ENCODE measurements at regions not wholly inside any gene's neighbourhood (a gene's known extent, or its start where the extent isn't known, plus 50 kb on each side); places are given as distances from the start of the nearest gene placed in this dataset.

DNA sequence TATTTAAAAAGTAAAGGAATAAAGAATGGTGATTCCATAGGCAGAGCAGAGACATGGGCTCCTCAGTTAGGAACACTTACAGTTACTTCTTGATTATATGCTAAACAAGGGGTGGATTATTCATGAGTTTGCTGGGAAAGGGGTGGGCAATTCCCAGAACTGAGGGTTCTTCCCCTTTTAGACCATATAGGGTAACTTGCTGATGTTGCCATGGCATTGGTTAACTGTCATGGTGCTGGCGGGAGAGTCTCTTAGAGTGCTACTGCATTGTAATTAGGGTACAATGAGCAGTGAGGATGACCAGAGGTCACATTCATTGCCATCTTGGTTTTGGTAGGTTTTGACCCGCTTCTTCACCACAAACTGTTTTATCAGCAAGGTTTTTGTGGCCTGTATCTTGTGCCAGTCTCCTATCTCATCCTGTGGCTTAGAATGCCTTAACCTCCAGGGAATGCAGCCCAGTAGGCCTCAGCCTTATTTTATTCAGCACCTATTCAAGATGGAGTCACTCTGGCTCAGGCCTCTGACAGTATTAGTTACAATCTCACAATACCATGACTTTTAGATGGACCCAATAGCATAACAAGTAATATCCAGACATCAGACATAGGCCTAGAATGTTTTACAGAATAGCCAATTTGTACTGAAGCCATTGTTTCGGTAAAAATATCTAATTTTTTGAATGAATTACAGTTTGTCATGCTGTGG, 106.8 kb downstream of the ZBTB18 start:
- no peak for DNase-seq (ENCODE audit: low spot score)

DNA sequence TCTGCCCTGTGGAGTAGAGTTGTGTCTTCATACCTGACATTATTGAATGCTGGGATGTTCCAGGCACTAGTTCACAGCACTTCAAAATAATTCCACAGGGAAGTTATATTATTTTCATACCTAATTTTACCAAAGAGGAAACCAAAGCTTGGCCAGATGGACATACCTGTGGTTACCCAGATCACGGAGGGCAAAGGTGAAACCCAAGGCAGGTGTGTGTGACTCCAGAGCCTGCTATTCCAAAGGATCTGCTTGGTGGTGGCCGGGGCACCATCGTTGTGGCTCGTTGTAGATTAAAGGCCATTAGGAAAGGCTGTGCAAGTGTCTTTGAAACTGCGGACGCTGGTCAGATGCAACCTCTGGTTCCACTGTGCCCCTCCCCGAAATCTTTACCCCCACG, 108.6 kb downstream of the ZBTB18 start:
- DNase-seq (ENCODE audit: low spot score): no peak

DNA sequence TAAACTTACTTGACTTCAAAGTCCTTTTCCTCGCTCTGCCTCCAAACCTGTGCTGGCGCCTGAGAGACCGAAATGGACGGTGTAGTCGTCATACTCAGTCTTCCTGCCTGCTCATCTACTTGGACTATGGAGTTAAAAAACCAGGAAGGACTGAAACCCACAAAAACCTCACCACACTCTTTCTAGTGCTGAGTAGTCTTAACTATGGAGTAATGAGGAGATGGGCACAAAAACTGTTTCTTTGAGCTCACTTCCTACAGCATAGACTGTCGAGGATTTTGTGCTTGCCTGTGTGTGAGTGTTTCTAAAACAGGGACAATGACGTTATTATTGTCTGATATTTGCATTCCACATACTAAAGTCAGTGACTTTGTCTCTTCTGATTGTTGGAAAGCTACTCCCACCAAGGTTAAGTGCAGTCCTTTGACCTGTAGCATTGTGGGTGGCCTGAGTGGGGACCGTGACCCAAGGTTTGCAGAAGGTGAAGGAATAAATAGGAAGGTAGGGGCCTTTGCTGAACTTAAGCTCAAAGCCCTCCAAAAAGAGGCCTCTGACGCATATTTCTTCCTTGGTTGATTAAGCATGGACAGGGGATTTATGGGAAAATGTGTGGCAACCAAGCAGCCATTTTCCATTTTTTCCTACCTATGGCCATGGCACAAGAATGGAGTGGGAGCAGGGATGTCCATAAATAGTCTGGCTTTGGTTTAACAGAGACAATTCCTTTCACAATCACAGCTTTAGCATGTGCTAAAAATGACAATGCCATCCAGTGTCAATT, 109.6 kb downstream of the ZBTB18 start:
- DNase-seq (ENCODE audit: low spot score): no peak

DNA sequence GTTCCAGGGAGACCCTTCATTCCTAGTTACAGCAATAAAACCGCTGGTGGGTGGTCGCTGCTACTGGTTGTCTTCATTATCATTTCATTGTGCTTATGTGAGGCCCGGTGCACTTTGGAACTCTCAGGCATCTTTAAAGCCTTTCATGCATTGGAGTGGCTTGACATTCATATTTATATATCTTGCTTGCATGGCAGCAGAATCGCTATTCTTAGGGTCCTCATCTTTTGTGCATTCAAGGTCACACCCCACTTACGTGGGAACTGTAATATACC, 110.1 kb downstream of the ZBTB18 start:
- no peak for DNase-seq (ENCODE audit: low spot score)

DNA sequence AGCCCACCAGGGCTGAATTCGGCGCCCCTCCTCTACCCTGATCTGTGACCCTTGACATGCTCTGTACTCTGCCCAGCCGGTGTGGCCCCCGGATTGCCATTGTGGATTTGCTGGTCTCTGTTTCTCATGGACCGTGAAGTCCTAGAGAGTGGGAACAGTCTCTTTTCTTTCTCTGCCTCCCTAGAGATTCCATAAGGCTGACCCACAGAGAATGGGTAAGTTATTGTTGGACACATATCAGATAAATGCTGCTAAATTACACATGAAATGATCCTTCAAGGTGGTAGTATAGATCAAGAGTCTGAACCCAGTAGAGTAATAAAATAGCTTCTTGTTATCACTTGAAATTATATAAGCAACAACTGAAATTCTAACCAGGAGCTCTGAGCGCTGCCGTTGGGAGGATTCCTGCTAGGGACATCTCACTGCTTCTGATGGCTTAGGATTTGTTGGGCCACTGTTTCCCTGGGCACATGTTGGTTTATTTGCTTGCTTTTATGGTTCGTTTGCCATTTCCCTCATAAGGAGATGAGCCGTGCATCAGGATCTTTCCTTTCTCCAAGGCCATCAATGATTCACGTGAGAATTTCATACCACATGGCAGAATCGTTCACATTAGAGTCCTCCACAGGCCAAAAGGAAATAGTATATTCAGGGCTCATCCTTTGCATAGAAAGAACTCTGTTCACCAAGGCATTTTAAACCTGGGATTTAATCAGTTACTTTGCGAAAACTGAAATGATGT, 111.9 kb downstream of the ZBTB18 start:
- DNase-seq (ENCODE audit: low spot score): no peak

DNA sequence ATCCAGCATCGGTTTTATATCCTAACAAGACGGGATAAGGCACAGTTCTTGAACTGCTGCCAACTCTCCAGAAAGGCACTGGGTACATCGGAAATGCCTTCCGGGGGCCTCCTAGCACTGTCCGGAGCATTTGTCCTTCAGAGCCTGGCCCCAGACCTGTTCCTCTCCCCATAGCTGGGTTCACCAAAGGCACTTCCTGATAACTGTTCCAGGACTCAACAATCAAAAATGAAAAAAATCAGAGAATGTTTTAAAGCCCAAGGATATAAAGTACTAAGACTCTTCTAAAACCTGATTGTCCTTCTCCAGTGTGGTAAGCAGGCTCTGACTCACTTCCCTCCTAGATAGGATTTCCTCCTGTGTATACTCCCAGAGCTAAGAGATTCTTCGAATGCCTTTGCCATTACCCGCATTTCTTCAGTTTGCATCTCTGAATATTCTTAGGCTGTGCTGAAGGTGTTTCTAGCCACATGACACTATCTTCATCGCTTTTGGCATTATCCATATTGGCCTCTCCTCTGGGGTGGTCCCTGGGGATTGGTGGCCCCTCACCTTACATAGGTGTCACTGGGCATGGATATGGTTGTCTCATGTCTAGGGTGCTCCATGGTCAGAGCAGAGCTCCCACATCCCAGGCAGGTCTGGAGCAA, 112.9 kb downstream of the ZBTB18 start:
- DNase-seq (ENCODE audit: low spot score): no peak

DNA sequence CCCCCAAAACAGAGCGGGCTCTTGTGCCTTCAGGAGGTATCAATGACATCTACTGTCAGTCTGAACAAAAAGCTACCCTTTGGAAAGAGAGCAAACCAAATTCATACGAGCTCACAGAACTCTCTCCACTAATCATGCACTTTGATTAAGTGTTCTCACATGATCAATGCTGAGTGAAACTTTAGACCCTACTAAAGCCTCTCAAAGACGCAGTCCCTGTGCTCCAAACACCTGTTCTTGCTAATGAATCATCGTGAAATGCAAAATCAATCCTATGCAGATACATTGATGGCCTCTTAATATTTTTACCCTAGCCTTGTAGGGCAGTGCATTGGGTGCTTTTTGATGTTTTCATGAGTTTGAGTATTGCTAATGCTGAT, 113.4 kb downstream of the ZBTB18 start:
- DNase-seq (ENCODE audit: low spot score): no peak

DNA sequence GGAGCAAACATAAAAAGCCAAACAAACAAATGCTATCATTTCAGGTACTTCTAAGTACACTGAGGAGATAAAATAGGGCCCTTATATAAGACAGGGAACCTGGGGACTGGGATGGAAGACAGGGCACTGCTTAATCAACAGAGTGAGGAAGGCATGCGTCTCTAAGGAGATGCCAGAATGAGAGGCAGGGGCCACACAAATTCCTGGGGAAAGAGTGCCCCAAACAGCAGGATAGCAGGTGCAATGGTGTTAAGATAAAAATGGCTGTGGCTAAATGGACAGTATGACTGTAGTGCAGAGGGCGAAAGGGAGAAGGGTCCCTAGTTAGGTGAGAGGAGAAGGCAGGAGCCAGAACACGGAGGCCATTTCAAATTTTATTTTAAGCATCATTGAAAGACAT, 113.9 kb downstream of the ZBTB18 start:
- DNase-seq (ENCODE audit: low spot score): no peak

DNA sequence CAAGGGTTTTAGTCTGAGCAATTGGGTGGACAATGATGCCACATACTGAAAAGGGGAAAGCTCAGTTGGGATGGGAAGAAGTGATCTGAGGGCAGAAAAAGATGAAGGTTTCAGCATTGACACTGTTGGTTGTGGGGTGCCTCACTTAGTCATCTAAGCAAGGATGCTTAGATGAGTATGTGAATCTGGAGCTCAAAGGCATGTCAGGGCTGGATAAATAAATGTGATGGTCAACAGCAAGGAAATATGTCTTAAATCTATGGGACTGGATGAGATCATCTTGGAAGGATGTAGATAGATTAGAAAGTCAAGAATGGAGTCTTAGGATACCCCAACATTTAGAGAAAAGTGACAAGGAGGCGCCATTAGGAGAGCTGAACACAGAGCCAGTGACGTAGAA, 114.6 kb downstream of the ZBTB18 start:
- DNase-seq (ENCODE audit: low spot score): no peak

DNA sequence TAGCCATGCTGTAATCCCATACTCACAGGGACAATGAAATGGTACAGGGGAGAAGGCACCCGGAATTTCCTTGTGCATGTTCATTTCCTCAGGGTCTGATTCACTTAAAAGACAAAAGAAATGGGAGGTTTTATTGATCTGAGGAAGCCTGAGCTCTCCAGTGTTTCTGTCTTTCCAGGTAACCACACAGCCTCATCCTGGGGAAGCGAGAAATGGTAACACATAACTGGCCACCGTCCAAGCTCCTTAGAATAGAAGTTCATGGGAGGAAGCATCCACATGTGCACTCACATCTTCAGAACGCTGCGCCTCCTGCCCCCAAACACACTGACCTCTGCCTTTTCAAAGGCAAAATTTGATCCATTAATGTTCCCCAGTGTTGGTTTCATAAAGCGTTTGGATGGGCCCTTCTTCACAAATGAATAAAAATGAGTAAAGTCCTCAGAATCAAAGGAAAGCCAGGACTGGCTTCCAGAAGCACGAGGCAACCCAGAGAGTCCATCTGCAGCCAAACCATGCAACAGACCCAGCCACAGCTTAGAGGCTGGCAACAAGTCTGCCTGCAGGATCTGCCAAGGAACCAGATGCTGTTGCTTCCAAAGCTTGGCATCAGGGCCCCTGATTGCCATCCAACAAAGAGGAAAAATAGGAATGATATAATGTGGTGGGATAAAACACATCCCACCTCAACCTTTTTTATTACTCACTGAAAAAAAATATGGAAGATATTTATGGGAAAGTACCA, 120.3 kb downstream of the ZBTB18 start:
- DNase-seq (ENCODE audit: low spot score): no peak

DNA sequence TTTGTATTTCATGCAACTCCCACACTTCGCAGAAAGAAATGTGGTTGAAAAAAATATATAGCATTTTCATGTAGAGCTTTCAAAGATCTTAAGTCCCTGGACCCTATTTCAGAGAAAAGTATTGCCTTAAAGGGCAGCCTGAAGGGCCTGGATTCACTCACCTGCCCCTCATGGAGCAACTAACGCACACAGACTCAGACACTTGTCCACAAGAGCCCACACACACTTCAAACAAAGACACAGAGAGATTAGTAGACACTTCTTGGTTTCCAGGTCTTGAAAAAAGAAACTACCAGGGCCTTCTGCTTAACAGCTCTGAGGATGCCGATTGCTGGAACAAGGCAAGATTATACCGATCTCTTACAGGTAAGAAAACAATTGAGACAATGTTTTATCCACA, 122.2 kb downstream of the ZBTB18 start:
- DNase-seq (ENCODE audit: low spot score): no peak

DNA sequence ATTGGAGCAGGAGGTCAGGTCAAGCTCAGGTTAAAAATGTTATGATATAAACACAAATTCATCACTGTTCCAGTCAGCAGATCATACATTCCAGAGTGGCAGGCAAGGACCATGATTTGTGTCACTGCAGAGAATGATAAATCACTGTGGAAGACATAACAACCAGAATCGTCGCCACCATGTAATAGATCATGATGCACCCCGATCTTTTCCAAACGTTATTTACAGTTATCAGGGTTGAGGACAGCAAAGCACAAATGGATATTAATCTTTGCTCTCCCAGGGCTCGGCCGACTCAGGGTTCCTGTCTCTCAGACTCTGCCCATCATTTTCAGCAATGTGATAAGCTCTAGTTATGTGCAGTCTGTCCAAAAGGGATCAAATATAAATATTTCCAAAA, 122.7 kb downstream of the ZBTB18 start:
- DNase-seq (ENCODE audit: low spot score): no peak

DNA sequence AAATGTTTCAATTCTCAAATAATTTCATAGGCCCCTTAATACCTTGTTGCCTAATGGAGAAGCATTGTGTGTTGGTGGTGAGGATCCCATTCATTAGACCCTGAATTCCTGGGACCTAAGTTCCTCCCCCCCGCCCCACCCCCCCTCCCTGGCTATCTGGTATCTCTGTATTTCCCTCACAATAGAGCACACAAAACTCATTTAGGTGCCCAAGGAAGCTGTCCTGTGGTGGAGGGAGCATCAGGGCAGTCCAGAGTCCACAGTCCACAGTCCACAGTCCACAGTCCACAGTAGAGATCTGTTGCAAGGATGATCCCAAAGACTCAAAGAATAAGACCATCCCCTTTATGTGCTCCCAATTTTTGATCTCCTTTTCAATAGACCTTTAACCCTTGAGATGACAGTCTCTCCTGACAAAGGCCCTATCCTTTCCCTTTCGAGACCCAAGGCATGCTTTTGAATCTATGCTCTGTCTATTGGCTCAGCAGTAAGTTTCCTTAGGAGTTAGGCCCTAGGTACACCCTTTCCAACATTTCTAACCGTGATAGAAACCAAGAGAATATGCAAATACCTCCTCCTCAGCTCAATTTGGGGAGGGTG, 123.9 kb downstream of the ZBTB18 start:
- DNase-seq (ENCODE audit: low spot score): no peak

DNA sequence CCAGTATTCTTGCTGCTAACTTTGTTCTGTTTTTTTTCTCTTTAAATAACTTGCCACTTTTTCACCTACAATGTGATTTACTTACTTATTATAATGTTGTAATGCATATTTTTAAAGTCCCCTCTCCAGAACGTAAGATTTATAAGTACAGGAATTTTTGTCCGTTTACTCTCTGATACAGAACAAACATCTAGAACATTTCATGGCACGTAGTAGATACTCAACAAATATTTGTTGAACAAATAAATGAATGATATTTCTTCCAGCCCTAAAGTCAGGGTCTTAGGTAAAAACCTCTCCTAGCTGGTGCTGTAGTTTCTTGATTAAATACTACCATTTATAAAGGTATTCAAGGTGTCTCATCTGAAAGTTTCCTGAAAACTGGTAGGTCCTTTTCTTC, 125.1 kb downstream of the ZBTB18 start:
- no peak for DNase-seq (ENCODE audit: low spot score)

DNA sequence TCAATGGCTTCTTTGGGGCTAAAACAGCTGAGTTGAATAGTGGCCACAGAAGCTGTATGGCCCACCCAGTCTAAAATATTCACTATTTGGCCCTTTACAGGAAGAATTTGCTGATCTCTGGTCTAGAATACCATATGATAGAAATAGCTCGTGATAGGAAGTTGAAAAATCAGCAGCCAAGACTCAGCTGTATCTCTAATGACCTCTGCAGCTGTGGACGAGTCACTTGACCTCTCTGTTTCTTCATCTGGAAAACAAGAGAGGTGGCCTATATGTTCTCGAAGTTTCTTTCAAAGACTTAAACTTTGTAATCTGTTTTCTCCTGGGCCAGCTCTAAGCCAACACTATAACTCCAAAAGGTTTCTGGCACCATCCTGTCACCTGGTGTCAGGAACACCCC, 129.2 kb downstream of the ZBTB18 start:
- no peak for DNase-seq (ENCODE audit: low spot score)

DNA sequence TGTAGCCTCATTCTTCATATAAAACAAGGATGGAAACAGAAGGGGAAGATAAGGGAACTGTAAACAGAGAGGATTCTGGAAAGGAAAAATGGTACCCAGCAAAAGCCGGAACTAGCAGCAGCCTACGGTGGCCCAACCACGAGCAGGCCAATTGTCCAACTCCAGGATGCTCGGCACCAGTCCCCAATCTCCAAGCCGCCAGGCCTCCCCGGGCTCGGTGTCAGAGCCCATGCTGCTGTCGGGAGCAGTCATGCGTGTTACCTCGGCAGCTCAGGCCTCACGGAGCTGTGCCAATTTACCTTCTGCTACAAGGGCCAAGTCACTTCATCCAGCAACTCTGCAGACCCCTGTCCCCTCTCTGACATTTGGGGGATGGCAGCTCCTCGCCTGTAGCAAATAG, 130.8 kb downstream of the ZBTB18 start:
- DNase-seq (ENCODE audit: low spot score): no peak

DNA sequence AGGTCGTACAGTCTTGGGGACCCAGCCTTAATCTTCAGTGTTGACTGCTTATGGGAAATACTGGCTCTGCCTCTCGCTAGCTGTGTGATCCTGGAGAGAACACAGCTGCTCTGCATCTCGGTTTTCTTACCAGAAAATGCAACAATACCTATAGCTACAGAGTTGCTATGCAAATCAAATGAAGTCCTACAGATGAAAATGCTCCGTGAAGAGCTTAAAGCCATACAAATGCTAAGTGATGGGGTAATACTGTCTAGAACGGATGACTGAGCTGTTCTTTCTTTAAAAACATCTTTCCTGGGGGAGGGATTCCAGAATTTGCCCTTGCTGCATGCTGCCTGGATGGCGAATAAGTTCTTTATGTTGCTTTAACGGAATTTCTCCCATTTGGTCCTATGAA, 132.0 kb downstream of the ZBTB18 start:
- no peak for DNase-seq (ENCODE audit: low spot score)

DNA sequence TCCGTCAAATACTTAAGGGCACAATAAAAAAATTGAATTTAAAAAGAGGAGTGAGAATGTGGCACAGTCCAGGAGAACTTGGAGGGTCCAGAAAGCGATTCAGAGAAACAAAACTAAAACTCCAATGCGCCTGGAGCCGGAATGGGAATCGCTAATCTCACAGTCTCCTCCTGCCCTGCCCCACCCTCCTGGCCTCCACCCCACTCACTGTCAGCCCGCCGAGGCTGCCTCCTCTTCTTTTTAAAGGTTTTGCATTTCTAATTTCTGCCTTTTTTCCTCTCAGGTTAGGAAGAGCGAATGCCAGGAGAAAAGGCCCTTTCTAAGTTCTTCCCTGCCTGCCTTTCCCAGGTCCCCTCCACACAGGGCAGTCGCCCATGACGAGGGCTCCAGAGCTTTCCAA, 135.3 kb downstream of the ZBTB18 start:
- no peak for DNase-seq (ENCODE audit: low spot score)

DNA sequence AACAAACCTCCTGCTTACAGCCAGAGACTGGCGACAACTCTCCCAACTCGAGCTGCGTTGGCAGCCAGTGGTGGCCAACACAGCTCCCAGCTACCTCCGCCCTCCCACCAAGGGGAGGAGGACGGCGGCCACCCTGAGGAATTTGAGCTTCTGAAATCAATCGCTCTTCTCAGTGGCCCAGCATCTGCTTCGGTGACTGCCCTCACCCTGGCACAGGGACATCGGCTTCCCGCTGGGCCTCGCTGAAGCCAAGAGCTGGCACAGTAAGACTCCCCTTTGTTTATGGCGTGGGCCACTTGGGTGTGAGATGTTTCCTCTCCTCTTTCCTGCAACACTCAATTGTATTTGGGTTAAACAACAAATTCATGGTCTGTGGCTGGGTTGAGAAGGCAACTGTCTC, 136.2 kb downstream of the ZBTB18 start:
- no peak for DNase-seq (ENCODE audit: low spot score)

DNA sequence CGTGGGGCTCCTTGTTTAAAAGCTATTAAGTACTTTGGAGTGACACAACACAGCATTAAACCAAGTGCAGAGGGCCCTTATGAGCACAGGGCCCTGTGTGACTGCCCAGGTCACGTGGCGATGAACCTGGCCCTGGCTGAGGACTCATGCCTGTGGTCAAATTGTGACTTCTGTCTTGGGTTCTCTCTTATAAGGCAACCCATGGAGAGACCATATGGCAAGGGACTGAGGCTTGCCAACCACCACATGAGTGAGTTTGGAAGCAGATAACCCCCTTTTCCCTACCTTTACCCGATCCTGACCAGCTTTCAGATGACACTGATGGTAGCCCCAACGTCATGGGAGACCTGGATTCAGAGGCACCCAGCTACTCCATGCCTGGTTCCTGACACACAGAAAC, 140.5 kb downstream of the ZBTB18 start:
- DNase-seq (ENCODE audit: low spot score): no peak

DNA sequence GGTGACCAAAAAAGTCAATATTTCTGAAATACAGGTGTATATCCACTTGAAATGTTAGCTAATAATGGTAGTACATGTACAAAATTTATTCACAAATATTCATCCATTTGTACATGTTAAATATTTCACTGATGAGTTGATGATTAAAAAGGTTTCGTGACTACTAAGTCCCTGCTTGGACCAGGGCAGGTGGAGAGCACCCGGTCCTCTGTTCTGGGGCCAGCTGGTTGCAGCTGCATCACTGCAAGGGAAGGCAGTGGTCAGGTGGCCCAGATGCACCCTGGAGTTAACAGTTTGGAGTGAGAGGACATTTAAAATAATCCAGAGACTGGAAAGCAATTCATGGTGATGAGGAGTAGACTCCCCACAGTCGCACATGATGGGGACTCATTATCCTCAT, 141.2 kb downstream of the ZBTB18 start:
- no peak for DNase-seq (ENCODE audit: low spot score)
